Ovary (tissue), 7 donors: ENCODE measurements at regions not wholly inside any gene's neighbourhood (a gene's known extent, or its start where the extent isn't known, plus 50 kb on each side); places are given as distances from the start of the nearest gene placed in this dataset.

Experiments
- DNase-seq, 5 donors: peaks; one replicate each; pipeline ENCODE4 v3.0.0-alpha.2; 2019 to 2020
- H3K27ac ChIP-seq, 2 donors: fragments of 200-600 bp; one replicate each; pipeline versions ENCODE4 v1.5.1 to v1.8.0; 2019 to 2022
- H3K27me3 ChIP-seq: fragments of 200-600 bp; one replicate; pipeline ENCODE4 v1.8.0; 2022
- H3K36me3 ChIP-seq: fragments of 200-600 bp; sonication (generic); one replicate; pipeline ENCODE4 v1.5.1; 2019
- H3K4me1 ChIP-seq: one replicate; pipeline ENCODE4 v1.8.1; 2013; ENCODE audit warnings: mild to moderate bottlenecking, moderate library complexity; ENCODE audit not compliant: insufficient read depth
- H3K4me3 ChIP-seq: fragments of 200-600 bp; sonication (generic); one replicate; pipeline ENCODE4 v1.5.1; 2017
- H3K9me3 ChIP-seq, 2 donors: fragments of 200-600 bp in 1 of 2; sonication (generic) in 1 of 2; one replicate each; pipeline versions ENCODE4 v1.5.1 to v1.8.1; 2013 to 2019; ENCODE audit warnings: mild to moderate bottlenecking in 1 of 2, moderate library complexity in 1 of 2
- EP300 ChIP-seq: sonication (generic); formaldehyde crosslinking; IDR thresholded peaks from one replicate; pipeline ENCODE4 v1.6.1; 2017; ENCODE audit warnings: antibody characterized with exemption
- POLR2A ChIP-seq: fragments of 450-650 bp; IDR thresholded peaks from one replicate; pipeline ENCODE4 v1.6.1; 2017; ENCODE audit warnings: antibody characterized with exemption, mild to moderate bottlenecking, moderate library complexity
- WGBS, 3 donors: extraction: QIAGEN DNeasy Blood & Tissue Kit in 1 of 3; methylation state at CpG; one replicate each; pipeline versions ENCODE4 v1.1.5 to v1.1.7; 2013 to 2017; 5-methylcytosine and 5-hydroxymethylcytosine counted together
- intact Hi-C, 4 donors: fragments of 100-400 bp; cut with DNase I; formaldehyde crosslinking; loops; one replicate each; pipeline versions ENCODE4 v1.11.0 to v1.15.1; 2022 to 2023
- TF ChIP-seq, protein P1 (sequence below), 3 donors: fragments of 450-650 bp in 2 of 3; fragments of 200-600 bp in 1 of 3; IDR thresholded peaks; one replicate each; pipeline versions ENCODE4 v1.5.1 to v1.8.0; 2016 to 2022; ENCODE audit warnings: antibody characterized with exemption in 3 of 3, mild to moderate bottlenecking in 1 of 3
- donor health status: DM: no; HTN: no; CAD: no; lungs with moderate emphysema.
- donor health status: DM: no; HTN: no; CAD: no.
- donor health status: Bipolar disorder and iron deficiency.
- donor health status: DM: no; HTN: no; CAD: no.
- donor health status: DM: yes; HTN: yes; CAD: no.

DNA sequence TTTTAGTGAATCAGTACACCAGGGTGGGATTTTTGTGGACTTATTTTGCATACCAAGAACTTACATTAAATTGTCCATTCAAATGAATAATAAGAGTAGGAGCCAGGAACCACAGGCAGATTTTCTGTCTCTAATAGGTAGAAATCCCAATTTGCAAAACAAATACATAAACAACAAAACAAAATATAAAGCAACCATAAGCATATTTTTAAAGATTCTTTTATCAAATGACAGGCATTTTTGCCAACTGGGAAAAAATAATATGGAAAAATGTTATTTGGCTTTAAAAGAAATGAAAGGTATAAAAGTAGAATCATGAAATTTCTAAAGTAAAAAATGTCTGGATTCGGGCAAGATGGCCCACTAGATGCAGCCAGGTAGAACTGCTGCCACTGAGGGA is 71.2 kb upstream of the PDE7B start:
- no peak overlapping the region for H3K4me3 ChIP-seq
- no peak for DNase-seq
- H3K4me1 ChIP-seq, result no peaks in the 10 kb centered on the region
- no peaks in the 10 kb centered on the region for H3K9me3 ChIP-seq
- no peaks in the 10 kb centered on the region for H3K36me3 ChIP-seq
- H3K27ac ChIP-seq, result no peak overlapping the region
- 91 to 100% (median 97%) methylated on average over 1 of the region's 1 CpG for WGBS, 3 donors
- intact Hi-C loops, result no loop called here
- H3K27me3 ChIP-seq, result no peaks in the 10 kb centered on the region
- TF ChIP-seq EP300 (no peak), POLR2A (no peak)
- TF ChIP-seq, protein P1, sequence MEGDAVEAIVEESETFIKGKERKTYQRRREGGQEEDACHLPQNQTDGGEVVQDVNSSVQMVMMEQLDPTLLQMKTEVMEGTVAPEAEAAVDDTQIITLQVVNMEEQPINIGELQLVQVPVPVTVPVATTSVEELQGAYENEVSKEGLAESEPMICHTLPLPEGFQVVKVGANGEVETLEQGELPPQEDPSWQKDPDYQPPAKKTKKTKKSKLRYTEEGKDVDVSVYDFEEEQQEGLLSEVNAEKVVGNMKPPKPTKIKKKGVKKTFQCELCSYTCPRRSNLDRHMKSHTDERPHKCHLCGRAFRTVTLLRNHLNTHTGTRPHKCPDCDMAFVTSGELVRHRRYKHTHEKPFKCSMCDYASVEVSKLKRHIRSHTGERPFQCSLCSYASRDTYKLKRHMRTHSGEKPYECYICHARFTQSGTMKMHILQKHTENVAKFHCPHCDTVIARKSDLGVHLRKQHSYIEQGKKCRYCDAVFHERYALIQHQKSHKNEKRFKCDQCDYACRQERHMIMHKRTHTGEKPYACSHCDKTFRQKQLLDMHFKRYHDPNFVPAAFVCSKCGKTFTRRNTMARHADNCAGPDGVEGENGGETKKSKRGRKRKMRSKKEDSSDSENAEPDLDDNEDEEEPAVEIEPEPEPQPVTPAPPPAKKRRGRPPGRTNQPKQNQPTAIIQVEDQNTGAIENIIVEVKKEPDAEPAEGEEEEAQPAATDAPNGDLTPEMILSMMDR (IDR thresholded peaks at IDR 0.05), result no peak

DNA sequence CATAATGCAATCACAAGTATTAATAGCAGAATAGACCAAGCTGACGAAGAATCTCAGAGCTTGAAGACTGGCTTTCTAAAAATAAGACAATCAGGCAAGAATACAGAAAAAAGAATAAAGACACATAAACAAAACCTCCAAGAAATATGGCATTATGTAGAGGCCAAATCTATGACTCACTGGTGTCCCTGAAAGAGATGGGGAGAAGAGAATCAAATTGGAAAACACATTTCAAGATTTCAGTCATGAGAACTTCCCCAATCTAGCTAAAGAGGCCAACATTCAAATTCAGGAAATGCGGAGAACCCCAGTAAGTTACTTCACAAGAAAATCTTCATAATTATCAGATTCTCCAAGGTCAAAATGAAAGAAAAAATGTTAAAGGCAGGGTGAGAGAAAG is 69.0 kb upstream of the PDE7B start:
- H3K4me3 ChIP-seq, result no peak overlapping the region
- H3K27ac ChIP-seq, result no peak overlapping the region
- H3K4me1 ChIP-seq, result no peaks in the 10 kb centered on the region
- no peak for TF ChIP-seq POLR2A
- no peak for TF ChIP-seq EP300
- TF ChIP-seq, protein P1 (IDR thresholded peaks at IDR 0.05), result no peak
- intact Hi-C loops, result no loop called here
- no peaks in the 10 kb centered on the region for H3K27me3 ChIP-seq
- 83 to 93% (median 85%) methylated on average over 2 of the region's 2 CpGs for WGBS, 3 donors
- no peaks in the 10 kb centered on the region for H3K36me3 ChIP-seq
- H3K9me3 ChIP-seq, result no peaks in the 10 kb centered on the region
- no peak for DNase-seq

DNA sequence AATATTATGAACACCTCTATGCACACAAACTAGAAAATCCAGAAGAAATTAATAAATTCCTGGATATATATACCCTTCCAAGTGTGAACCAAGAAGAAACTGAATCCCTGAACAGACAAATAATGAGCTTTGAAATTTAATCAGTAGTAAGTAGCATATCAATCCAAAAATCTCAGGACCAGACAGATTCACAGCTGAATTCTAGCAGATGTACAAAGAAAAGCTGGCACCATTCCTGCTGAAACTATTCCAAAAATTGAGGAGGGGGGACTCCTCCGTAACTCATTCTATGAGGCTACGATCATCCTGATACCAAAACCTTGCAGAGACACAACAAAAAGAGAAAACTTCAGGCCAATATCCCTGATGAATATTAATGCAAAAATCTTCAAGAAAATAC is 67.0 kb upstream of the PDE7B start:
- Histone ChIP-seq H3K4me3 (no peak overlapping the region), H3K27ac (no peak overlapping the region), H3K36me3 (no peaks in the 10 kb centered on the region), H3K27me3 (no peaks in the 10 kb centered on the region), H3K4me1 (peaks cover 2% of the 10 kb centered on the region), H3K9me3 (no peaks in the 10 kb centered on the region)
- no peak for DNase-seq
- intact Hi-C loops, result no loop called here
- 46 to 59% (median 58%) methylated on average over 2 of the region's 2 CpGs for WGBS, 3 donors
- TF ChIP-seq, protein P1 (IDR thresholded peaks at IDR 0.05), result no peak
- TF ChIP-seq EP300, result no peak

DNA sequence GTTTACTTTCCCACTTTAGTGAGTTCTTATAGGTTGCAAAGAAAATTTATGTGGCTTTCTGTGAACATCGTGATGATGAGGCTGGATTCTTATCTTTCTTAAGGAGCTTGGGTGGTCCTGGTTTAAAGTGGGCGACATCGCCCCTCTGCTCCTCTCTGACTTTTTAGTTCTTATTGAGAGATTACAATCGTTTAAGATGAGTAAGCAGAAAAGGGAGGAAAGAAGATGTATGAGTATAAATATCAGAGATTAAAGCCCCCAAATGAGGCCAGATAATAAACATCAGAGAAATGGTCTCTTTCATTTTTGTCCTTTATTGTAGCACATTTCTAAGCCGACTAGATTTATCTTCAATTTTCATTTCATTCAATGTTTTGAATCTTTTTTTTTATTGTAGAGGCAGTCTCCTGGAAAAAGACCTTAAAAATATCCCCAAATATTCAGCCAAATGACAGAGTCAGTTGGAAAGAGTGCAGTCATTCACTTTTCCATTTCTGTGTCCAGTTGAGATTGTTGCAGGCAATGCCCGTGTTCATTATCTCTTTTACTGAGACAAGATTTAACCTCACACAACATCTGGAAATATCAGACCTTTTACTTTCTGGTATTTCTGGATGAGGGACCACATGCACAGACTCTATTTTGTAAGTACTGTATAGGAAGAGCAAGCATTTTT is 62.0 kb upstream of the PDE7B start:
- no peaks in the 10 kb centered on the region for H3K36me3 ChIP-seq
- H3K27ac ChIP-seq, result no peak overlapping the region
- no peaks in the 10 kb centered on the region for H3K9me3 ChIP-seq
- H3K27me3 ChIP-seq, result no peaks in the 10 kb centered on the region
- H3K4me3 ChIP-seq, result no peak overlapping the region
- peaks cover 2% of the 10 kb centered on the region for H3K4me1 ChIP-seq
- intact Hi-C loops, result no loop called here
- TF ChIP-seq, protein P1 (IDR thresholded peaks at IDR 0.05), result no peak
- TF ChIP-seq POLR2A, result no peak
- WGBS, 3 donors, result 33 to 40% (median 36%) methylated on average over 6 of the region's 6 CpGs
- no peak for DNase-seq
